Inflammatory macrophage treated with lipopolysaccharide for 1 hour (primary cell): ENCODE measurements at regions not wholly inside any gene's neighbourhood (a gene's known extent, or its start where the extent isn't known, plus 50 kb on each side); places are given as distances from the start of the nearest gene placed in this dataset.
"Not testable (repeated sequence)": the region's sequence is repeated elsewhere in the genome, so short reads cannot be mapped to it uniquely, and the experiment has no call there.

Experiments
- DNase-seq, 2 donors: peaks; one replicate each; pipeline ENCODE4 v3.0.0-alpha.2; 2020 to 2022

- no peak for DNase-seq
Measured at GRCh38 chr3:157856078-157856939, 249.9 kb downstream of the SHOX2 start.

- not testable (repeated sequence) for DNase-seq
Measured at GRCh38 chr3:157845839-157846238, 260.4 kb downstream of the SHOX2 start.

GRCh38 chr3:157844800-157845565 lies 261.2 kb downstream of the SHOX2 start:
- no peak for DNase-seq

GRCh38 chr3:157844216-157844615 lies 262.0 kb downstream of the SHOX2 start:
- DNase-seq: no peak

GRCh38 chr3:157841029-157841428 lies 265.2 kb downstream of the SHOX2 start:
- DNase-seq: no peak

GRCh38 chr3:157840564-157840963 lies 265.7 kb downstream of the SHOX2 start:
- no peak for DNase-seq

GRCh38 chr3:157838457-157838856 lies 267.8 kb downstream of the SHOX2 start:
- no peak for DNase-seq

GRCh38 chr3:157837336-157837735 lies 268.9 kb downstream of the SHOX2 start:
- no peak for DNase-seq

- DNase-seq: no peak
Measured at GRCh38 chr3:157836022-157836421, 270.2 kb downstream of the SHOX2 start.

- DNase-seq: no peak
Measured at GRCh38 chr3:157832588-157832987, 273.6 kb downstream of the SHOX2 start.

- no peak for DNase-seq
Measured at GRCh38 chr3:157830556-157831236, 275.5 kb downstream of the SHOX2 start.

GRCh38 chr3:157829786-157830185 lies 276.4 kb downstream of the SHOX2 start:
- DNase-seq: no peak

GRCh38 chr3:157824281-157824680 lies 281.9 kb downstream of the SHOX2 start:
- DNase-seq: no peak

GRCh38 chr3:157823050-157823449 lies 283.2 kb downstream of the SHOX2 start:
- no peak for DNase-seq

- no peak for DNase-seq
Measured at GRCh38 chr3:157820157-157820517, 286.1 kb downstream of the SHOX2 start.

GRCh38 chr3:157819270-157820156 lies 286.7 kb downstream of the SHOX2 start:
- DNase-seq: no peak

- DNase-seq: no peak
Measured at GRCh38 chr3:157816896-157817295, 289.3 kb downstream of the SHOX2 start.

GRCh38 chr3:157816296-157816695 lies 289.9 kb downstream of the SHOX2 start:
- DNase-seq: no peak

GRCh38 chr3:157815739-157816138 lies 290.5 kb downstream of the SHOX2 start:
- no peak for DNase-seq

- no peak for DNase-seq
Measured at GRCh38 chr3:157810924-157811718, 295.1 kb downstream of the SHOX2 start.

- no peak for DNase-seq
Measured at GRCh38 chr3:157807280-157807679, 298.9 kb downstream of the SHOX2 start.

GRCh38 chr3:157805538-157805937 lies 300.7 kb downstream of the SHOX2 start:
- no peak for DNase-seq
